ENCODE measurements at regions not wholly inside any gene's neighbourhood (a gene's known extent, or its start where the extent isn't known, plus 50 kb on each side); places are given as distances from the start of the nearest gene placed in this dataset.

DNA sequence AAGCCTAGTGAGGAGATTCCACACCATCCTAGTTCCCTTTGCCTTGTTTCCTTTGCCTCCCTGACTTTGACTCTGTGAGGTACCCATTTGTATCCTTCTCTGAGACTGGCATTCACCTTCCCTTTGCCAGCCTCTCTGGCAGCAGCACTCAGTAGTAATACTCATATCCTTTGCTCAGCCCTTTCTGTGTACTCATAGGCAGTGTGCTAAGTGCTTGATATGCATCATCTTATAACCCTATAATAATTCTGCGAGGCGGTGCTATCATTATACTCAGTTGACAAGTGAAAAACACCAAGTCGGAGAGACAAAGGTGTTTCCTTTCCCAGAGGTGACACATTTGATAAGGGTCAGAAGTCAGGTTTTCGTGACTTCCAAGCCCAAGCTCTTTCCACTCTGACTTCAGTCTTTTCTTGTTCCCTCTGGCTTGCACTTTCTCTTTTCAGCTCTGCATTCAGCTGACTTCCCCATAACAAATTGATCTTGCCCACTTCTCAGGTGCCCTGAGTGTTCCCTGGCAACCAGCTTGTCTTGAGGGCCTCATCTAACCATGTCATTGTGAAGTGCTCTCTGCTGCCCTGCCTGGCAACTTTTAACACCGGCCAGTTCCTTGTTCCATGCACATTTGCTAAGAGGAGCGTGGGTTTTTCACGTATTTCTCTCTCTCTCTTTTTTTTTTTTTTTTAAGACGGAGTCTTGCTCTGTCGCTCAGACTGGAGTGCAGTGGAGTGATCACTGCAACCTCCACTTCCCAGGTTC, 94.5 kb upstream of the UPP2 start:
- peak; percentile 52 to 69 for DNase-seq

DNA sequence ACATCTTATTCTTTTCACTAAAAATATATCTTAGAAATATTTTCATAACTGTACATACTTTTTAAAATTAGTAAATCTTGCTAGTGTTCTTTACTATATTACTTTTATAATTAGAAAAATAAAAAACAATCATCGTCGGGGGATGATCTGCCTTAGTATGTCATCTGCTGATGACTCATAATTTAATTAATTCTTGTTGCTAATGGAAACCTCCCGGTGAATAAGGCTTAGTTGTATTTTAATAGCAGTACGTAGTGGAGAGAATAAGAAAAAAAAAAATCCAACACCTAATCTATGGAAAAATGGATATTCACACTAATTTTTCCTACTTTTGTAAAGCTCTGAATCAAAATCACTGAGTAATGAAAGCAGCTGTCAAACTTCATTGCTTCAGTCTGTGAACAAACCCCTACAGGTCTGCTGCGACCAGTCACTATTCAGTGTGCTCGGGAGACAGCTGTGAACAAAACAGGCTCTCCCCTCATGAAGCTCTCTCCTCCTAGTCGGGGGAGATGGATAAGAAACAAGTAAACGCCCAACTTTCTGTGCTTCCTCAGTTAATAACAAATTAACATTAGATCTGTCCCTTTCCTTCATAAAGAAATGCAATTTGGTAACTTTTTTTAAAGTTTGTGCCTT, 97.4 kb upstream of the UPP2 start:
- DNase-seq = no peak

DNA sequence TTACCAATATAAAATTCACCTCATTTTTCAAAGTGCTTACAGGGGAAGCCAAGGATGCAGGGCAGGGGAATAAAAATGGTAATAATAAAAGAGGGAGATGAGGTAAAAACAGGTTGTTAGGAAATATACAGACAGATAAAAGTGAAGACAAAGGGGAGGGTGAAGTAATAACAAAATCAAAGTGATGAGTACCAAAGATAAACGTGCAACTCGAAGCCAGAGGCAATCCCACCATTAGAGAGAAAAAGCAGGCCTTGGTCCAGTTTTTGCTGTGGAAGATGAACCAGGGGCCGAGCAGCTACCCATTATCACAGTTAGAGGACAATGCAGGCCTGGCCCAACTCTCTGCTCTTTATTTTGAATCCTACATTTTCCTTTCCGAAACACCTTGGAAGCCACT, 99.6 kb upstream of the UPP2 start:
- no peak for DNase-seq

DNA sequence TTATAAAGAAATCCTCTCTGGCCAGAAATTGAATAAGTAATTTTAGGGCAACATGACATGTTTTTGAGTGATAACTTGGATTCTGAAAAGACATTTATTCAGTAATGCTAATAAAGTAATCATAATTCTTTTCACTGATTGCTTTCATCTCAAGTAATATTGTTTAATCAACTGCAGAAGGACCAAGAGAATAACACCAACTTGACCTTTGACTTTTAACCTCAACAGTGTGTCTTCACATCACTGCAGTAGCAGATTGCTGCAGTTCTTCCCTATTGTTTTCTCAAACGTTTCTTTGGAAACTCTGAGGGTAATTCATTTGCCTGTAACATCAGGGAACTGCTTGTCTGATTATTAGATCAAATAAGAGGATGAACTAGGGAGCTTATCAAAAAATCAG, 104.9 kb upstream of the UPP2 start:
- DNase-seq = no peak

DNA sequence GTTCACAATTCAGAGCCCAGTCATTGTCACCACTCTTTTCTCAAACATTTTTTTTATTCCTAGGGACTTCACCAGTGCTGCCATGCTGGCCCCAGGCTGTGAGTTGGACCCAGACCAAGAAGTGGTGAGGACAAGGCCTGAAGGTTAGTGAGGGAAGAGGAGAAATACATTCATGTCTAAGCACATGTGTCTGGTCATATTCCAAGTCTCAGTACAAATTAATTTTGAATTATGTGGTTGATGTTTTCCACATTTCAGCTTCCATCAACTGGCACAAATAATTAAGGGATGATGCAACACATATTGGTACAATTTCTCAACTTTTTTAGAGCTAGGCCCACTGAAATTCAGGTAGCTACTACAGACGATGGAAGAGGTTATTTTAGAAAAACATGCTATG, 106.6 kb upstream of the UPP2 start:
- no peak for DNase-seq

DNA sequence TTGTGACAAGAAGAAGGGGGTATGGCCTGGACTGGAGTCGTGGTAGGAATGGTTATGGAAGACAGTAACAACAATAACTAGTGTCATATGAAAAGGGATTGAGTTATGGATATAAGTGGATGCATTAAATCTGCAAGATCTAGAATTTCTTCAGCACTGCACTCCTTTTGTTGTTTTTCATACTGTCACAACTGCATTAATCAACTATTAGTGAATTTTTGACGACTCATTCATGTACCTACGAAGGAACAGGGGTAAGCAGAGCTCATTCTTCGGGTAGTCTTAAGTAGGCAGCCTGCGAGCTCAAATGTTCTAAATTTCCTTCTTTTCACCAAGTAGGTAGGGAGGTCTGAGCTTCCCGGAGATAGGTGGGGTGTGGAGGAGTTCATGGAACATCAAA, 109.7 kb upstream of the UPP2 start:
- DNase-seq = no peak

DNA sequence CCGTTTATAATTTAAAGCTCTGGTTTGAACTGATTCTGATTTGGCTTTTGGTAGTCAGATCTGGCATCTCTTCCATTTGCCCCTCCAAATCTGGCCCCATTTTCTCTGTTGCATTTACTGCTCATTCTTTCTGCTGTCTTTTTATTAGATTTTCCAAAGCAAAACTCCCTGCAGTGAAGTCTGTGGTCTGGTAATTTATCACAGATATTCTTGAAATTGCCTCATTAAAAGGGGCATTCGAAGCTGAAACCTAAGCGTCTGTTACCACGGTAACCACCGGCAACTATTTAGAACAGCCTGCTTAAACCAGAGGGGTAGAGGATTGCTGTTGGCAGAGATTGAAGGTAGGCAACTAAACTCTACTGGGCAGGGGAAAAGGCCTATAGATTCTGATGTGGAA, 111.5 kb upstream of the UPP2 start:
- no peak for DNase-seq

DNA sequence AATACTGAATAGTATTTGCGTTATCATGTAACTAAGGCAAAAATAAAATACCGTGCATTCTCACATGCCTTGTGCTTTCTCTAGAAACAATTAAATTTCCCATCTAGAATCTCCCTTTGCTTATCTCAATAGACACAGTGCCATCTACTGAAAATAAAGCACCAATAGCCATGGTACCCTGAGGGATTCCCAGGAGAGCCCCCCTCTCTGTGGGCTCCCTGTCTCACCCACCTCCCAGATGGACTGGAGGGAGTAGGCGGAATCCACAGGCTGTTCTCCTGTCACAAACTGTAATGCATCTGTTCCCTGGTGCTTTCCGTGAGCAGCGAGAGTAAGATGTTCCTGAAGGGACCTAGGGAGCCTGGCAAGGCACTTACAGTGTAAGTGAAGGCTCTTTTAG, 112.4 kb upstream of the UPP2 start:
- no peak for DNase-seq

DNA sequence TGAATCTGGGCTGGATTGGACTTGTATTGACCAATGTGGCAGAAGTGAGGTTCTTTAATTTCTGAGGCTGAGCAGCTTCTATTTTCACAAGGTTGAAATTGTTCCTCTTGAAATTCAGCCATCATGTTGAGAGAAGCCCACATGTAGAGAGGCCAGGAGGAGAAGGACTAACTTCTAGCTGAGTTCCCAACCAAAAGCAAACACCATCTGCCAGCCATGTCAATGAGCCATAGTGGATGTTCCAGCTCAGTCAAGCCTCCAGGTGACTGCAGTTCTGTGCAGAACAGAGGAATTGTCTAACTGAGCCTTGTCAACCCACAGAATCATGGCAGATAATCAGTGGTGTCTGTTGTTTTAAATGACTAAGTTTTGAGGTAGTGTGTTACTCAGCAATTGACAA, 110.6 kb upstream of the ACVR1 start:
- DNase-seq = no peak

DNA sequence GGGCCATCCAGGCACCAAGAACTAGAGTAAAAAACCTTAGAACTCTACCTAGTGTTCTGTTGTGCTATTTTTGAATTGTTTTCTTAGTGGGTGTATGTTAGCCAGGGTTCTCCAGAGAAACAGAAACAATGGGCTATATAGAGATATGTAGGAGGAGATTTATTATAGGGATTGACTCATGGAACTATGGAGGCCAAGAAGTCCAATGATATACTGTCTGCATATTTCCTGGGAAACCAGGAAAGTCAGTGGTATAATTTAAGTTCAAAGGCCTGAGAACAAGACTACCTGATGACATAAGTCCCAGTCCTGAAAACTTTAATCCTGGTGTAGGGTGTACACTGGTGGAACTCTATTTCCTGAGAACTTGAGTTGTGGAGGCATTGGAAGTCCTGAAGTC, 108.7 kb upstream of the ACVR1 start:
- no peak for DNase-seq

DNA sequence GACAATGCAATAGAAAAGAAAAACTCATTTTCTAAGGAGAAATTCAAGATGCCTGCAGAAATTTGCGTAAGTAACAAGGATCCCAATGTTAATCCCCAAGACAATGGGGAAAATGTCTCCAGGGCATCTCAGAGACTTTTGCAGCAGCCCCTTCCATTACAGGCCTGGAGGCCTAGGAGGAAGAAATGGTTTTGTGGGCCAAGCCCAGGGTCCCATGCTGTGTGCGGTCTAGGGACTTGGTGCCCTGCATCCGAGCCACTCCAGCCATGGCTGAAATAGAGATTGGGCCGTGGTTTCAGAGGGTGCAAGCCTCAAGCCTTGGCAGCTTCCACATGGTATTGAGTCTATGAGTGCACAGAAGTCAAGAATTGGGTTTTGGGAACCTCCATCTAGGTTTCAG, 103.9 kb upstream of the ACVR1 start:
- no peak for DNase-seq

DNA sequence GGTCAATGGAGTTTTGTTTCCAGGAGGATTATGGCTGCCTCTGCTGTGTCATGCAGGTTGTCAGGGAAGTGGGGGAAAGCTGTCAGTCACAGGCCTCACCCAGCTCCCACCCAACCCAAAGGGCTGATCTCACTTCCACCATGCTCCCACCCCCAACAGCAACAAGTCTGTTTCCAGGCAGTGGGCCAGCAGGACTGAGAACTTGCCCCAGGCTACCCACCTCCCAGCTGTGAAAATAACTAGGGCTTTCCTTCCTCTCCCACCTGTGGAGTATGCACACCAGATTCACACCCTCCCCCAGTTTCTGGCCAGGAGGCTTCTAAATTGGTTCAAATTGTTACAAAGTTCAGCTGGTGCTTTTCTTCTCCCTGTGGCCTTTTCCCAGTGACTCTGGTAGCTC, 95.6 kb upstream of the ACVR1 start:
- no peak for DNase-seq

DNA sequence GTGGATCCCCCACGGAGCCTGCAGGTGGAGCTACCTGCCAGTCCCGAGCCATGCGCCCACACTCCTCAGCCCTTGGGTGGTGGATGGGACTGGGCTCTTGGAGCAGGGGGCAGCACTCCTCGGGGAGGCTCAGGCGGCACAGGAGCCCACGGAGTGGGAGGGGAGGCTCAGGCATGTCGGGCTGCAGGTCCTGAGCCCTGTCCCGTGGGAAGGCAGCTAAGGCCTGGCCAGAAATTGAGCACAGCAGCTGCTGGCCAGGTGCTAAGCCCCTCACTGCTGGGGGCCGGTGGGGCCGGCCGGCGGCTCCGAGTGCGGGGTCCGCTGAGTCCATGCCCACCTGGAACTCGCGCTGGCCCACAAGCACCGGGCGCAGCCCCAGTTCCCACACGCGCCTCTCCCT, 91.7 kb upstream of the ACVR1 start:
- no peak for DNase-seq

DNA sequence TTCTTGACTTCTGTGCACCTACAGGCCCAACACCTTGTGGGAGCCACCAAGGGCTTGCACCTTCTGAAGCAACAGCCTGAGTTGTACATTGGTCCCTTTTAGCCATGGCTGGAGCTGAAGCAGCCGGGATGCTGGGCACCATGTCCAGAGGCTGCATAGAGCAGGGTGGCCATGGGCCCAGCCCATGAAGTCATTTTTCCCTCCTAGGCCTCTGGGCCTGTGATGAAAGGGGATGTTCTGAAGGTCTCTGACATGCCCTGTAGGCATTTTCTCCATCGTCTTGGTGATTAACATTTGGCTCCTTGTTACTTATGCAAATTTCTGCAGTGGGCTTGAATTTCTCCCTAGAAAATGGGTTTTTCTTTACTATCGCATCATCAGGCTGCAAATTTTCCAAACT, 83.1 kb upstream of the ACVR1 start:
- no peak for DNase-seq

DNA sequence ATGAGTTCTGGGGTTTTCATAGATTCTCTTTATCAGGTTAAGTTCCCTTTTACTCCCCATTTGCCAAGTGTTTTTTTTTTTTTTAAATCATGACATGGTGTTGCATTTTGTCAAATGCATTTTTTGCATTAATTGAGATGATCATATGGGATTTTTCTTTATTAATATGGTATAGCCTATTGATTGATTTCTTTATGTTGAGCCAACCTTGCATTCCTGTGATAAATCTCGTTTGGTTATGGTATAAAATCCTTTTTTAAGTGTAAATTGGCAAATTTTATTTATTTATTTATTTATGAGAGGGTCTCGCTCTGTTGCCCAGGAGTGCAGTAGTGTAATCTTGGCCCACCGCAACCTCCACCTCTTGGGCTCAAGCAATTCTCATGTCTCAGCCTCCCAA, 81.5 kb upstream of the ACVR1 start:
- DNase-seq = no peak

DNA sequence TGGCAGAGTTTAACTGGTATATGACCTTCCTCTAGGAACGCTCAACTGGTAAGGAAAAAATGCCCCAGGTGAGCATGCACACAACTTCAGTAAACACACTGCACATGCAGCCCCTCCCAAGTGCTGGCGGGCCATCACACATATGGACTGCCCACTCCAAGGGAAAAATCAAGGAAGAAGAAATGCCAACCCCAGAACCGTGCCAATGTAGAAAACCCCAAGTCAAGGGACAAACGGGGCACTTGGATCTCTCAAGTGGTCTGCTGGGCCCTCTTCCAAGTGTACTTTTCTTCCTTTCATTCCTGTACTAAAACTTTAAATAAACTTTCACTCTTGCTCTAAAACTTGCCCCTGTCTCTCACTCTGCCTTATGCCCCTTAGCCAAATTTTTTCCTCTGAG, 76.4 kb upstream of the ACVR1 start:
- no peak for DNase-seq

DNA sequence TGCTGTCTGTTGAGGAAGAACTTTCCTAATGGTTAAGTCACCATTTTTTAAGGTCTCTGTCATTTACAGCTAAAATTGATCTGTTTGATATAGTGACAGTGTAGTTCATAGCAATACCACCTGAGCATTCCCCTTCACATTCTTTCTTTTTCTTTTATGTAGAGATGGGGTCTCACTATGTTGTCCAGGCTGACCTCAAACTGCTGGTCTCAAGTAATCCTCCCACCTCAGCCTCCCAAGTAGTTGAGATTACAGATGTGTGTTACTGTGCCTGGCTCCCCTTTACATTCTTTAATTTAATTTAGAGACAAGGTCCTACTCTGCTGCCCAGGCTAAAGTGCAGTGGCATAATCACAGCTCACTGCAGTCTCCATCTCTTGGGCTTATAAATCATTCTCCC, 72.7 kb upstream of the ACVR1 start:
- DNase-seq = no peak

DNA sequence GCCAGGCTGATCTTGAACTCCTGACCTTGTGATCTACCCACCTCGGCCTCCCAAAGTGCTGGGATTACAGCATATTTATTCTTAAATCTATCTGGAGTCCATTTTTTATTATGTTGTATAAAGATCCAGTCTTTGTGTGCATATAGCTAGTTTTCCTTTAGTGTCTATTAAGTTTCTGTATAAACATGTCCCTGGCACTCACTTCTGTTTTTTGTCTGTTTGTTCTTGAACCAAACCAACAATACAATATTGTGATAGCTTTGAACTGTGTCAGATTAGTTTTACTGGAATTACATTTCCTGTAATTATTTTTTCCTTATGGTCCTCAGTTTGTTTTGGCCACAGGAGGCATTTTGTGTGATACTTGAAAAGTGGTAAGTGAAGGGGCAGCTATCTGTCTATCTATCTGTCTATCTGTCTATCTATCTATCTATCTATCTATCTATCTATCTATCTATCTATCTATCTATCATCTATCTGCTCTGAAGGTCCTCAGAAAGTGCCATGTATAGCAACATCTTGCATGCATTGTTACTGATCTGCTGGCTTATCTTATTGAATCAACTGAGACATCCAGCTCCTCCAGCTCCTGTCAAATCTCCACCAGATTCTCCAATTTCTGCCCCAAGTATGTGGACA, 70.9 kb upstream of the ACVR1 start:
- no peak for DNase-seq

DNA sequence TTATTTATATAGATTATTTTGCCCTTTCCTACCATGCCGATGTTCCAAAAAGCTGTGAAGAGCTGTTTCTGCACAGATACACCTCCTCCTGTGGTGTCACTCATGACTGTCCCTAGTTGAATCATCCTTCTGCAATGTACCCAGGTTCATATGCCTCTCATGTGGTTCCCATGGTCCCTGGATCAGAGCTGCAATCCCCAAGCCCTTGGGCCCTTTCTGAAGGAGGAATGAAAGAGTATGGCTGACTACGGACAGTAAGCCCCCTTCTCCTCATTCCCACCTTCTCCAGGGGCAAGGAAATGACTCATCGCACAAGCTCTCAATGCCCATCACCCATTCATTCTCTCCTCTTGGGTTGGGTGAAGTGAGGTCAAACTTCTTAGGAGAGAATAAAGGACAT, 63.9 kb upstream of the ACVR1 start:
- no peak for DNase-seq

DNA sequence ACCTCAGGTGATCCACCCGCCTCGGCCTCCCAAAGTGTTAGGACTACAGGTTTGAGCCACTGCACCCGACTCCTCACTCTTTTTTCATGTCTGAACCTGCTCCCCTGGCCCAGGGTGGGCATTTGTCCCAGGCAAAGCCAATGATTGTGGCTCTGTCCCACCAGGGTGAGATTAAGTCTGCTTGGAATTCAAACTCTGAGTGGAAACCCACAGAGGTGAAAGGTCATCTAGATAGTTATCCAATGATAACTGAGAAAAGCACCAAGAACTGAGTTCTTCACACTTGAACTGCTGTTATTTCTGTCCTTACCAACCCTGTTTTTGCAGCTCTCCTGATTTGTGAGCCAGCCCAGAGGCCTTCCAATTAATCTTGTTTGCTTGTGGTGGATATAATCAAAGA, 62.4 kb upstream of the ACVR1 start:
- no peak for DNase-seq

DNA sequence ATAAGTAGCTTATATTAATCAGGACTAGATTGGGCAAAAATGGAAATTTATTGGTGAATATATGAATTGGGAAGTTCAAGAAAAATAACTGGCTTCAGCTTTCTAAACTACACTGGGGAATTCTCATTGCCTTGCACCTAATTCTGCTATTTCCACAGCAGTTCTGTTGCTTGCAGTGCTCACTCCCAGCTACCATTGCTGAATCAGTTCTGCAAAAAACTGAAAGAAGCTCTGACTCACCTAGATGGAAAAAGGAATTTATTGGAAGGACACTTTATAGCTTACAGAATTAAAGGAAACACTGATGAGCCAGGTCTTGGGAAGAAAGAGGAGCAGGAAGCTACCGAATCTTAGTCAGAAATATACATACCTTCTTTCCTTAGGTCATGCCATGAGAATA, 60.3 kb upstream of the ACVR1 start:
- peak in 1 of 2 donors; percentile 8 for DNase-seq

DNA sequence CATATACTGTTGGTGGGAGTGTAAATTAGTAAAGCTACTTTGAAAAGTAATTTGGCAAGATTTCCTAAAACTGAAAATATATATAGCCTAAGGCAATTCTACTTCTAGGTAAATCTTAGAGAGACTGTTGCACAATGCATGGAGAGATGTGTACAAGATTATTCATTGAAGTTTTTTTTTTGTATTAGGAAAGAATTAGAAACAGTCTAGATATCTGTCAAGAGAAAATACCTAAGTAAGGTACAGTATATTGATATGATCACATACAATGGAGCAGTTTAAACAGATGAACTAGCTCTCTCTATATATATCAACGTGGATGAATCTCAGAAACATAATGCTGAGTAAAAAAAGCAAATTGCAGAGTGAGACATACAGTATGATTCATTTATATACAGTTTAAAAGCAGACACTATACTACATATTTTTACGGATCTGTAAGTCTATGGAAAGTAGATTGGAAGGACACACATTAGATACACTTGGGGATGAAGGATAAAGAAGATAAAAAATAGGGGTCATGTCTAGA, 59.3 kb upstream of the ACVR1 start:
- DNase-seq = no peak

DNA sequence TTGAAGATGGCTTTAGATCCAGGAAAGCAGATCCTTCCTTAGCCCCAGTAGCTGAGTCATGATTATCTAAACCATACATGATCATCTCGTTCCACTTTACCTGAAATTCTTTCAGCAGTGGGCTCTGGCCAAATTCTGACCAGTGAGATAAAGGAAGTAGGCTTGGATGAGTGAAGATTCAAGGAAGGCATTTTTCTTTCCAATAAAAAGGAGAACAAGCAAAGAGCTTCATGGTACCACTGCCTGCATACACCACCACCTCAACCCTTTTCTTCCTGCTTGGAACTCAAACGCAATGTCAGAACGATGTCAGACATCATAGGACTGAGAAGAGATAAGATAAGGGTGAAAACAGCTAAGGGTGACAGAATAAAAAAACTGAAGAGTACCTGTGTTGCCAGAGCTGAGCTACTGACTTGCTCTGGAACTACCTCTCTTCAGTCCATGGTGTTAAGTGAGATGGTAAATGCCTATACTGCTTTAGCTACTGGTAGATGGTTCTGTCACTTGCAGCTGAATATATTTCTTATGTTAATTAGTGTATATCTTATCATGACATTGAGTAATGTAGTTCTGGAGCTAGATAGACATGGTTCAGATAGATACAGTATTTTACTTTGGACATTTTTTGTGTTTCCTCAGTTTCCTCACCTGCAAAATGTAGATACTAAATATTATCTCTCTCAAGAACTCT, 58.7 kb upstream of the ACVR1 start:
- DNase-seq = no peak

Measured in inflammatory macrophage (primary cell).